ENCODE measurements at regions not wholly inside any gene's neighbourhood (a gene's known extent, or its start where the extent isn't known, plus 50 kb on each side); places are given as distances from the start of the nearest gene placed in this dataset.

DNA sequence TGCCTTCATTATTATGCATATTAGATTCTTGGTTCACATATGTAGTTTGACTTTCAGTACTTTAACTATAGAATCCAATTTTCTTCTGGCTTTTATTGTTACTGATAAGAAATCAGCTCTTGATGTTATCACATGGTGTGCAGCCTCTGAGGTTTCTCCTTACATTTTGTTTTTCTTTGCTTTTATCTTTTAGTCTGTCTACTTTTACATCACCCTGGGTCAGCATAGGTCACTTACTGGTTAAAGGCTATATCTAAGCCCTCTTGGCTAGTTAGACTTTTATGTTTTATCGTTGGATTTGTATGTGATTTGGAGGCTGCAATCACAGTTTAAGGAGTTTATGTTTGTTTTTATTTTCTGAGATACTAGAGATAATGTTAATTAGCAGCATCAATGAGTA, 187.2 kb upstream of the NOL4 start:
- Histone ChIP-seq H3K79me1 (ENCODE audit: low read depth, low read length) (no peaks in the 10 kb centered on the region), H3K23ac (ENCODE audit: insufficient read length) (no peak overlapping the region), H2BK5ac (ENCODE audit: low read depth, low read length) (no peak overlapping the region), H2BK15ac (ENCODE audit: low read length) (no peak overlapping the region), H3K4me3 (ENCODE audit: extremely low read depth in 1 of 4, insufficient read depth in 2 of 4, low read depth in 3 of 4, low read length in 4 of 4) (no peak overlapping the region), H2AFZ (ENCODE audit: low read length) (no peak overlapping the region), H3K14ac (ENCODE audit: insufficient read length) (no peak overlapping the region), H3K4me1 (replicated peaks in 1 of 4; ENCODE audit: control insufficient read depth in 3 of 4, insufficient read depth in 4 of 4, low read length in 3 of 4) (no peaks in the 10 kb centered on the region), H4K8ac (ENCODE audit: extremely low read depth, insufficient read depth, low read length) (no peak overlapping the region), H2BK12ac (ENCODE audit: low read depth, low read length) (no peak overlapping the region), H3K27ac (ENCODE audit: low read depth, low read length) (no peak overlapping the region), H2BK120ac (replicated peaks; ENCODE audit: low read depth, low read length) (no peak overlapping the region), H3K36me3 (ENCODE audit: control insufficient read depth in 2 of 4, insufficient read depth in 4 of 4, low read length in 3 of 4) (no peaks in the 10 kb centered on the region), H3K18ac (ENCODE audit: extremely low read depth, low read length) (no peak overlapping the region), H2BK20ac (ENCODE audit: low read length) (no peak overlapping the region), H3K4ac (replicated peaks; ENCODE audit: insufficient read length, low read depth, low read length) (no peak overlapping the region), H4K5ac (ENCODE audit: insufficient read length, low read depth, low read length) (no peak overlapping the region), H3K23me2 (ENCODE audit: low read depth, low read length) (no peaks in the 10 kb centered on the region), H3K9me3 (ENCODE audit: insufficient read depth in 2 of 2, low read depth in 1 of 2, low read length in 1 of 2) (no peaks in the 10 kb centered on the region), H3K79me2 (ENCODE audit: control insufficient read depth in 1 of 2, insufficient read depth in 2 of 2, low read length in 2 of 2) (no peaks in the 10 kb centered on the region), H3K56ac (replicated peaks; ENCODE audit: insufficient read length, low read depth, low read length) (no peak overlapping the region), H3K9ac (replicated peaks in 1 of 4; ENCODE audit: extremely low read depth in 1 of 4, low read depth in 3 of 4, low read length in 3 of 4) (no peak overlapping the region), H2AK5ac (ENCODE audit: low read depth, low read length) (no peak overlapping the region), H4K20me1 (replicated peaks in 1 of 2; ENCODE audit: control insufficient read depth in 1 of 2, insufficient read depth in 2 of 2, low read length in 2 of 2) (no peaks in the 10 kb centered on the region), H3K27me3 (replicated peaks in 1 of 4; ENCODE audit: control insufficient read depth in 3 of 4, extremely low read depth in 1 of 4, insufficient read depth in 3 of 4, low read length in 3 of 4) (no peaks in the 10 kb centered on the region), H4K91ac (replicated peaks; ENCODE audit: insufficient read length, low read length) (no peak overlapping the region), H3K4me2 (ENCODE audit: insufficient read depth in 1 of 2, low read depth in 2 of 2, low read length in 2 of 2) (no peak overlapping the region)
- DNase-seq (ENCODE audit: low read depth in 1 of 2, low spot score in 2 of 2), result no peak
- CTCF ChIA-PET (ENCODE audit: partially characterized antibody), result interaction anchor here (0.6 kb wide), 1 partner anchor 398 kb away, joined by 3 read pairs; no protein-coding TSS in a partner anchor
- FAIRE-seq, result no peak
- no peak for TF ChIP-seq SIX5 (IDR thresholded peaks at IDR 0.05; ENCODE audit: low read depth, low read length)
- no peak for TF ChIP-seq ZNF274 (IDR thresholded peaks at IDR 0.05; ENCODE audit: borderline replicate concordance, extremely low read depth, low read length)
- TF ChIP-seq, protein P1, sequence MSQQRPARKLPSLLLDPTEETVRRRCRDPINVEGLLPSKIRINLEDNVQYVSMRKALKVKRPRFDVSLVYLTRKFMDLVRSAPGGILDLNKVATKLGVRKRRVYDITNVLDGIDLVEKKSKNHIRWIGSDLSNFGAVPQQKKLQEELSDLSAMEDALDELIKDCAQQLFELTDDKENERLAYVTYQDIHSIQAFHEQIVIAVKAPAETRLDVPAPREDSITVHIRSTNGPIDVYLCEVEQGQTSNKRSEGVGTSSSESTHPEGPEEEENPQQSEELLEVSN (IDR thresholded peaks at IDR 0.05), result no peak
- TF ChIP-seq SP1 (IDR thresholded peaks at IDR 0.05; ENCODE audit: low read depth, low read length), result no peak
- no peak for TF ChIP-seq ASH2L (IDR thresholded peaks at IDR 0.05; ENCODE audit: low read length)
- TF ChIP-seq SUZ12 (IDR thresholded peaks at IDR 0.05; ENCODE audit: low read length), result no peak
- no peak for TF ChIP-seq SIN3A (conservative IDR thresholded peaks at IDR 0.05 in 1 of 2, IDR thresholded peaks at IDR 0.05 in 1 of 2; ENCODE audit: low read depth in 1 of 2, low read length in 2 of 2)
- no peak for TF ChIP-seq GABPA (IDR thresholded peaks at IDR 0.05; ENCODE audit: borderline replicate concordance, insufficient read depth, low read length)
- TF ChIP-seq TEAD4 (IDR thresholded peaks at IDR 0.05; ENCODE audit: low read depth, low read length), result no peak
- TF ChIP-seq RXRA (IDR thresholded peaks at IDR 0.05; ENCODE audit: insufficient read depth, low read depth, low read length), result no peak
- no peak for TF ChIP-seq TAF7 (optimal IDR thresholded peaks at IDR 0.05; ENCODE audit: borderline replicate concordance, low read depth, low read length)
- TF ChIP-seq HDAC6 (IDR thresholded peaks at IDR 0.05; ENCODE audit: low read depth, low read length), result no peak
- 96% methylated on average over 1 of the region's 1 CpG; no CpG with 5 or more reads in 1 of the 2 experiments for WGBS, 2 experiments (ENCODE audit: extremely low coverage in 1 of 2, insufficient coverage in 1 of 2, insufficient read length in 1 of 2, insufficient replicate concordance in 2 of 2, low coverage in 1 of 2, low lambda C conversion rate in 2 of 2, missing lambda C conversion rate in 1 of 2)
- POLR2A ChIA-PET (ENCODE audit: partially characterized antibody), result no interaction called here
